GM12865 (cell line): ENCODE measurements at regions not wholly inside any gene's neighbourhood (a gene's known extent, or its start where the extent isn't known, plus 50 kb on each side); places are given as distances from the start of the nearest gene placed in this dataset.

Experiments
- DNase-seq: peaks from one replicate; pipeline ENCODE4 v3.0.0; 2010; ENCODE audit warnings: low read depth
- H3K4me3 ChIP-seq: 2 replicates; pipeline ENCODE4 v1.5.1; 2011; ENCODE audit warnings: mild to moderate bottlenecking, low read depth, low read length, control low read depth
- TF ChIP-seq, protein P1 (sequence below): IDR thresholded peaks from 2 replicates; pipeline ENCODE4 v1.5.1; 2011; ENCODE audit warnings: low read length, control low read depth, low read depth, inconsistent platforms; ENCODE audit not compliant: insufficient read depth; ENCODE audit errors: missing control alignments

GRCh38 chr5:135635451-135635850, 56.7 kb upstream of the CXCL14 start:
- DNase-seq: no peak
- H3K4me3 ChIP-seq: no peak overlapping the region
- TF ChIP-seq, protein P1, sequence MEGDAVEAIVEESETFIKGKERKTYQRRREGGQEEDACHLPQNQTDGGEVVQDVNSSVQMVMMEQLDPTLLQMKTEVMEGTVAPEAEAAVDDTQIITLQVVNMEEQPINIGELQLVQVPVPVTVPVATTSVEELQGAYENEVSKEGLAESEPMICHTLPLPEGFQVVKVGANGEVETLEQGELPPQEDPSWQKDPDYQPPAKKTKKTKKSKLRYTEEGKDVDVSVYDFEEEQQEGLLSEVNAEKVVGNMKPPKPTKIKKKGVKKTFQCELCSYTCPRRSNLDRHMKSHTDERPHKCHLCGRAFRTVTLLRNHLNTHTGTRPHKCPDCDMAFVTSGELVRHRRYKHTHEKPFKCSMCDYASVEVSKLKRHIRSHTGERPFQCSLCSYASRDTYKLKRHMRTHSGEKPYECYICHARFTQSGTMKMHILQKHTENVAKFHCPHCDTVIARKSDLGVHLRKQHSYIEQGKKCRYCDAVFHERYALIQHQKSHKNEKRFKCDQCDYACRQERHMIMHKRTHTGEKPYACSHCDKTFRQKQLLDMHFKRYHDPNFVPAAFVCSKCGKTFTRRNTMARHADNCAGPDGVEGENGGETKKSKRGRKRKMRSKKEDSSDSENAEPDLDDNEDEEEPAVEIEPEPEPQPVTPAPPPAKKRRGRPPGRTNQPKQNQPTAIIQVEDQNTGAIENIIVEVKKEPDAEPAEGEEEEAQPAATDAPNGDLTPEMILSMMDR: no peak

GRCh38 chr5:135632798-135633197, 54.0 kb upstream of the CXCL14 start:
- DNase-seq: no peak
- TF ChIP-seq, protein P1: no peak
- H3K4me3 ChIP-seq: no peak overlapping the region

DNA sequence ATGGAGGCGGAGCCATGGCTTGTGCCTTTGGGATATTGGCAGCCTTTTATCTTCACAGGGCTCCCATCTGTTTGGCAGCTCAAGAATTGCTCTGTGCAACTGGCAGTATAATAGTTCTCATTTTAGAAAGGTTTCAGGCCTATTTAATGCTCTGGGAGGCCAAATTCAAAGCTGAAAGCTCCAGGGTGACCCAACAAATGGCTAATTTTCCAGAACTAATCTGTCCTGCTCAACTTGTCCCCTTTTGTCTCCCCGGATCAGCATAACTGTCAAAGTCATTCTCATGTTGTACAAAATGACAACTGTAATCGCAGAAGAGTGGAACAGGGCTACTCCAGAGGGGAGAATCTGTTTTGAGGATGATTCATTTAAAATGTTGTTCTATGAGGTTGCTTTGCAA, 52.6 kb upstream of the CXCL14 start:
- no peak overlapping the region for H3K4me3 ChIP-seq
- no peak for DNase-seq
- TF ChIP-seq, protein P1: no peak

- H3K4me3 ChIP-seq: no peak overlapping the region
- DNase-seq: no peak
- TF ChIP-seq, protein P1: no peak
Measured at GRCh38 chr5:135629666-135630065, 50.9 kb upstream of the CXCL14 start.

GRCh38 chr5:135628771-135629563, 50.2 kb upstream of the CXCL14 start:
- DNase-seq: no peak
- TF ChIP-seq, protein P1: no peak

More at GRCh38 chr5:135628771-135629563, 50.2 kb upstream of the CXCL14 start:
- H3K4me3 ChIP-seq: no peak overlapping the region
